Breast epithelium (tissue), 4 donors: ENCODE measurements at regions not wholly inside any gene's neighbourhood (a gene's known extent, or its start where the extent isn't known, plus 50 kb on each side); places are given as distances from the start of the nearest gene placed in this dataset.
A peak's percentile ranks its signal among the peaks of the same experiment; 100 is the strongest.
"Not testable (repeated sequence)": the region's sequence is repeated elsewhere in the genome, so short reads cannot be mapped to it uniquely, and the experiment has no call there.

Experiments used
- DNase-seq, 2 donors: peaks; one replicate each; pipeline ENCODE4 v3.0.0-alpha.2; 2019; ENCODE audit warnings: low spot score in 2 of 2
- H3K27ac ChIP-seq, 2 donors: fragments of 200-600 bp; sonication (generic) in 1 of 2; one replicate each; pipeline ENCODE4 v1.5.1; 2016 to 2019; ENCODE audit warnings: mild to moderate bottlenecking in 1 of 2
- H3K27me3 ChIP-seq, 2 donors: fragments of 200-600 bp; sonication (generic) in 1 of 2; one replicate each; pipeline versions ENCODE4 v1.5.1 to v1.6.0; 2017 to 2019; ENCODE audit warnings: control low read depth in 1 of 2, mild to moderate bottlenecking in 1 of 2
- H3K36me3 ChIP-seq: fragments of 200-600 bp; one replicate; pipeline ENCODE4 v1.5.1; 2019
- H3K4me1 ChIP-seq, 2 donors: fragments of 200-600 bp; sonication (generic); one replicate each; pipeline ENCODE4 v1.5.1; 2016 to 2019; ENCODE audit warnings: control low read depth in 1 of 2
- H3K4me3 ChIP-seq, 3 donors: fragments of 200-600 bp; sonication (generic); 1 replicate in 2 of 3; 2 replicates in 1 of 3; pipeline ENCODE4 v1.5.1; 2016 to 2019; ENCODE audit warnings: mild to moderate bottlenecking in 3 of 3, moderate library complexity in 2 of 3
- H3K9me3 ChIP-seq, 2 donors: fragments of 200-600 bp; sonication (generic) in 1 of 2; one replicate each; pipeline ENCODE4 v1.5.1; 2016 to 2019; ENCODE audit warnings: control low read depth in 1 of 2
- CTCF ChIP-seq, 3 donors: fragments of 450-650 bp; IDR thresholded peaks; one replicate each; pipeline ENCODE4 v1.5.1; 2016 to 2017; ENCODE audit warnings: antibody characterized with exemption in 3 of 3, mild to moderate bottlenecking in 3 of 3, moderate library complexity in 3 of 3
- POLR2A ChIP-seq: fragments of 450-650 bp; IDR thresholded peaks from one replicate; pipeline ENCODE4 v1.6.1; 2016; ENCODE audit warnings: antibody characterized with exemption, mild to moderate bottlenecking, moderate library complexity
- POLR2AphosphoS5 ChIP-seq, 3 donors: sonication (generic); formaldehyde crosslinking; IDR thresholded peaks; one replicate each; pipeline ENCODE4 v1.6.1; 2017; ENCODE audit warnings: antibody characterized with exemption in 3 of 3
- intact Hi-C: fragments of 100-400 bp; cut with DNase I; formaldehyde crosslinking; loops from one replicate; pipeline ENCODE4 v1.15.1; 2023; ENCODE audit warnings: low total_unique reads

GRCh38 chr9:31542384-31543055 lies 841.9 kb upstream of the ACO1 start:
- no peak for DNase-seq
- no peak overlapping the region for H3K27ac ChIP-seq

GRCh38 chr9:31554941-31555340 lies 829.5 kb upstream of the ACO1 start:
- Histone ChIP-seq H3K9me3 (no peaks in the 10 kb centered on the region), H3K4me1 (no peaks in the 10 kb centered on the region), H3K4me3 (no peak overlapping the region), H3K27ac (no peak overlapping the region), H3K27me3 (no peaks in the 10 kb centered on the region), H3K36me3 (no peaks in the 10 kb centered on the region)
- TF ChIP-seq POLR2A (no peak), CTCF (IDR thresholded peaks at IDR 0.05) (no peak), POLR2AphosphoS5 (IDR thresholded peaks at IDR 0.05) (no peak)
- intact Hi-C loops: no loop called here
- no peak for DNase-seq

More at GRCh38 chr9:31542384-31543055, 841.9 kb upstream of the ACO1 start:
- TF ChIP-seq POLR2A: no peak
- TF ChIP-seq CTCF (IDR thresholded peaks at IDR 0.05): peak in 1 of 3 donors; percentile 13
- no peak overlapping the region for H3K4me3 ChIP-seq
- no peaks in the 10 kb centered on the region for H3K4me1 ChIP-seq
- H3K9me3 ChIP-seq: no peaks in the 10 kb centered on the region
- no peaks in the 10 kb centered on the region for H3K27me3 ChIP-seq
- H3K36me3 ChIP-seq: no peaks in the 10 kb centered on the region
- intact Hi-C loops: no loop called here

- Histone ChIP-seq H3K36me3 (no peaks in the 10 kb centered on the region), H3K27ac (no peak overlapping the region), H3K9me3 (peaks cover 0 to 4% of the 10 kb centered on the region in 2 donors), H3K27me3 (no peaks in the 10 kb centered on the region), H3K4me3 (no peak overlapping the region), H3K4me1 (no peaks in the 10 kb centered on the region)
- intact Hi-C loops: no loop called here
- TF ChIP-seq POLR2AphosphoS5 (IDR thresholded peaks at IDR 0.05): no peak
- no peak for TF ChIP-seq POLR2A
- no peak for TF ChIP-seq CTCF (IDR thresholded peaks at IDR 0.05)
- no peak for DNase-seq
These were observed 827.6 kb upstream of the ACO1 start for GRCh38 chr9:31556667-31557463.

GRCh38 chr9:31572190-31572589 lies 812.3 kb upstream of the ACO1 start:
- H3K27ac ChIP-seq, intact Hi-C loops, H3K4me3 ChIP-seq, H3K4me1 ChIP-seq, H3K36me3 ChIP-seq, DNase-seq, H3K9me3 ChIP-seq, H3K27me3 ChIP-seq: not testable (repeated sequence)

- intact Hi-C loops: no loop called here
- TF ChIP-seq POLR2A (no peak), POLR2AphosphoS5 (IDR thresholded peaks at IDR 0.05) (no peak), CTCF (IDR thresholded peaks at IDR 0.05) (no peak)
- no peaks in the 10 kb centered on the region for H3K36me3 ChIP-seq
- H3K4me1 ChIP-seq: no peaks in the 10 kb centered on the region
- H3K9me3 ChIP-seq: no peaks in the 10 kb centered on the region
- no peak overlapping the region for H3K4me3 ChIP-seq
- H3K27me3 ChIP-seq: no peaks in the 10 kb centered on the region
- no peak overlapping the region for H3K27ac ChIP-seq
- no peak for DNase-seq
These were observed 810.9 kb upstream of the ACO1 start for GRCh38 chr9:31573561-31573960.
